Muscle of back (tissue), 3 donors: ENCODE measurements at regions not wholly inside any gene's neighbourhood (a gene's known extent, or its start where the extent isn't known, plus 50 kb on each side); places are given as distances from the start of the nearest gene placed in this dataset.
A peak's percentile ranks its signal among the peaks of the same experiment; 100 is the strongest.
"Not testable (repeated sequence)": the region's sequence is repeated elsewhere in the genome, so short reads cannot be mapped to it uniquely, and the experiment has no call there.

Source experiments
- DNase-seq, 3 donors: peaks; one replicate each; pipeline versions ENCODE4 v3.0.0 to v3.0.0-alpha.2; 2013

DNA sequence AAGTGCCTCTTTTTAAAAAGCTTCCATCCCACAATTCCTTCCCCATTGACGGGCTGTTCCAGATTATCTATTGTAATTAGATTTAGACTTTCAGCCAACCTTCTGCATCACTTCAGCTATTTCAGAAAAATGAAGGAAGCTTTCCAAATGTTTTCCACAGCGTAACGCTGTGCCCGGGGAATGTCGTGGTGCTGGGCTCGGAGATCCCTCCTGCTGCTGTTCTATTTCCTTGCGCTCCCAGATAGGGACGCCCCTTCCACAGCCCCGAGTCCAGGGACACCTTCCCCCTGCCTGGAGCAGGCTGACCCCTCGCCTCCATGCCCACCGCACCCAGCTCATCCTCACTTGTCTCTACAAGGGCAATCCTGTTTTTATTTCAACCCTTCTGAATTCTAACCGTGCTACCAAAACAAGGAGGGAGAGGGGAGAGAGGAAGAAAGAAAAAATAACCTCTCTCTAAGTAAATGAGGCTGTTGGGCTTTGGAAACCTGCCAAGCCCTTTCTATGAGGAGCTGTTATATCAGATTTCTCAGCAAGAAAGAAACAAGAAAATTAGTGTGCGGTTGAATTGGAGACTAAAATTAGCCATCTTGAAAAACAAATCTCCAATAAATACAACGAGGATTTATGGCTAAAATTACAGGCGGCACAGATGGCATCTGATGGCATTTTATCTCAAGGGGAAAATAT, 366.9 kb downstream of the BRD1 start:
- peak in 1 of 3 donors; percentile 31 for DNase-seq

DNA sequence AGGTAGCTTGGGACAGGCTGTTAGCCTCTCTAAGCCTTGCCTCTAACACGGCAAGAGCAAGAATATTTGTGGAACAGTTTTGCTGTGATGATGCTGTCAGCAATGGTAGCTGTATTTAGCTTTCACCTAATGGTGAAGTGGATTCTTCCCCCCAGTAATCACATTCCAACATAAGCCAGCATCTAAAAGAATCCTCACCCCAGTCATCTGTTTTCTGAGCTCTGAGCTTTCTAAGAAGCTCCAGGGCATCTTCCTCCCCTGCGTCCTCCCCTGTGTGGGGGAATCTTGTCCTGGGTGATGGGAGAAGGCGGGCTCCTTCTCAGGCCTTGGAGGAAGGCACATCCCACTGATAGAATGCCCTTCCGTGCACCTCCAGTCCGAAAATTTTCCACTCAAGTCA, 367.6 kb downstream of the BRD1 start:
- no peak for DNase-seq

DNA sequence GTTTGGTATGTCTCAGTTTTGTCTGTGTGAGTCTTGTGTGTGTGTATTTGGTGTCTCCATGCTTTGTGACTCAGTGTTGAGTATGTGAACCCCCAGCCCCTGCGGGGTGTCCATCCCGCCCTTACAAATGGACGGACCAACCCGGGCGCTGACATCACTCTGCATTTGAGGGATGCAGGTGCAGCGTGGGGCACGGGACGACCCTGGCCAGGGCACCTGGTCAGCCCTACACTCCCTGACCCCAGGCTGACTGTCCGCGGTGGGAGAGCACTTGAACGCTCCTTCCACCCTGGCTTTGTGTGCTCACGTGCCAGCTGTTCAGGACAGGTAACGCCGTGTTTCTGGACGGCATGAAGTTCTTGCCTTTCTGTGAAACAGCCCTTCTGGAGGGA, 369.0 kb downstream of the BRD1 start:
- no peak for DNase-seq

DNA sequence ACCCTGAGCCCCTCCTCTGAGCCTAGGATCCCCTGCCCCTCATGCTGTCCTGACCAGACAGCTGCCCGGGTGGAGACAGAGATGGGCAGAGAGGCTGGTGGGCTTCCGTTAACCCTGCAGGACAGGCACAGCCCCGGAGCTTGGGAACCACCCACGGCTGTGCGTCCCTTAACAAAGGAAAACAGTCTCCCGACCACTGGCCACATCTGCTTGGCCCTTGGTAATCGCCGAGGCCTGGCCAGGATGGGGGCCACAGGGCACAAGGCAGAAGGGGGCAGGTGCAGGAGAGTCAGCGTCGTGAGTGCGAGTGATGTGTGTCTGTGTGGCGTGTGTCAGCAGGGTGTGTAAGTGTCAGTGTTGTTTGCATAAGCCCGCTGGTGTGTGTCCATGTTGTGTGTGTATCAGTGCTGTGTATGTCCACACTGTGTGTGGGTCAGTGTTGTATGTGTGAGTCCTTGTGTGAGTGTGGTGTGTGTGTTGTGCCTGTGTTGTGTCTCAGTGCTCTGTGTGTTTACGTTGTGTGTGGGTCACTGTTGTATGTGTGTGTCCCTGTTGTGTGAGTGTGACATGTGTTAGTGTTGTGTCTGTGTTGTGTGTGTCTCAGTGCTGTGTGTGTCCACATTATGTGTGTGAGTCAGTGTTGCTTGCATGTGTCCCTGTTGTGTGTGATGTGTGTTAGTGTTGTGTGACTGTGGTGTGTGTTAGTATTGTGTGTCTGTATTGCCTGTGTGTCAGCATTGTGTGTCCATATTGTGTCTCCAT, 369.5 kb downstream of the BRD1 start:
- no peak for DNase-seq

DNA sequence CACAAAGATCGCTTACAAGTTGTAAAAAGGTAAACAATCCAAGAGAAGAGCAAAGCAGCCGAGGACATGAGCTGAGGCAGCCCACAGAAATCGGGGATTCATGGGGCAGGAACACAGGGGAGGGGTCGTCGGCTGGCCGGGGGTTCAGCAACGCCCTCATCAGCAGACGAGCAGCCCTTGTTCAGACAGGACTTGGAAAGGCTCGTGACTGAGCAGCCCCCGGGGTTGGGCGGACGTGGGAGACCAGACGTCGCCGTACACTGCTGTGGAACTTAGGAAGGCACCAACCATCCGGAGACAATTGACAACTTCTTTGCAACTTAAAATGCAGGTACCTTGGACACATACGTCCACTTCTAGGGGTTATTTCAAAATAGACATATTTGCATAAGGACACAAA, 370.5 kb downstream of the BRD1 start:
- no peak for DNase-seq

DNA sequence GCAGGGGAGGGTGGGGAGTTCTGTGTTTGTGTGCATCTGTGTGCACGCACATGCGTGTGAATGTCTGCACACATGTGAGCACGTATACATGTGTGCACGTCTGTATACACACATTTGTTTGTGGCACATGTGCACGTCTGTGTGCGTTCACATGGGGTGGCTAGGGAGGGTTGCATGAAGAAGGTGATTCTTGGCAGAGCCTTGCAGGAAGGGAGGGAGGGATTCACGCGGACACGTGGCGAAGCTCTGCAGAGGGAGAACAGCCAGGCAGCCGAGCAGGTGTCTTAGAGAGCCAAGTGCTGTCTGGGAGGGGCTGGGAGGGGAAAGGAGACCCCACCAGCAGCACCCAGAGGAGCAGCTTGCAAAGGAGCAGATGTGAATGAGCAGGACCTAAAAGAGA, 372.1 kb downstream of the BRD1 start:
- DNase-seq = no peak

DNA sequence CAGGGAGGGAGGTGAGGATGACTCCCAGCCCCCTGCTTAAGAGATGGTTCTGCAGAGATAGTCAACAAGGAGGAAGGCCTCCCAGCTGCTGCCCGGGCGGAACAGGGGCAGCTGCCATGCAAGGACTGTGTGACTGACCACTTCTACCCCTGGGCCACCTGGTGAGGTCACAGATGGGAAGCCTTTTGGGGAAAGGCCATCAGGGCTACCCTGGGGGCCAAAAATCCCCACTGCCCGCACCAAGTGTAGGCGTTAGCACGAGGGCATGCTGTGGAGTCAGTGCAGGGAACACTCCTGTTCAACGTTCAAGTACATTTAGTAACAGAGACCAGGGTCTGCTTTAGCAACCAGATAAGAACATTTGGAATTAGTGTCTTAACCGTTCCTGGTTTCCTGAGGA, 372.9 kb downstream of the BRD1 start:
- DNase-seq = no peak

DNA sequence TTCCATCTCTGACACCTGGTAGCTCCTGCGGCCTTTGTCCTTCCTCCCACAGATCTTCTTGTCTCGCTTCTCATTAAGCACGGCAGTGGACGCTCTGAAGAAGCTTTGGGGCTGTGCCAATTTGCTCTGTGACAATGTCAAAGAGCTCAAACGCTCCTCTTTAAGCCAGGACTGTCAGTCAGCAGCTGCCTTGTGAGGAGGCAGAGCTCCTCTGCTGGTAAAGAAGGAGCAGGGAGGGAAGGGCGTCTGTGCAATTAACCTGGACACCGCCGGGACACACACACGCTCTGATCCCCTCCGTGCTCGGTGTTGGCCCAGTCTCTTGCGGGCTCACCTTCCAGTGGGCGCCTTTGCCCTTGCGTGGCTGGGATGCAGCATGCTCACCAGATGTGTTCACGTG, 373.9 kb downstream of the BRD1 start:
- no peak for DNase-seq

DNA sequence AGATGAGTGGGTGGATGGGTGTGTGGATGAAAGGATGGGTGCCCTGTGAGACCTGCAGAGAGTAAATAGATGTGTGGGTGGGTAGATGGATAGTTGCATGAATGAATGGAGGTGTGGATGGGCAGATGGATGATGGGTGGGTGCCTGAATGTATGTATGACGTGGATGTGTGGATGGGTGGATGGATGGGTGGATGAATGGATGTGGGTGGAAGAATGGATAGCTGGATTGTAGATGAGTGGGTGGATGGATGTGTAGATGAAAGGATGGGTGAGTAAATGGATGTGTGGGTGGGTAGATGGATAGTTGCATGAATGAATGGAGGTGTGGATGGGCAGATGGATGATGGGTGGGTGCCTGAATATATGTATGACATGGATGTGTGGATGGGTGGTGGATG, 374.7 kb downstream of the BRD1 start:
- not testable (repeated sequence) for DNase-seq

DNA sequence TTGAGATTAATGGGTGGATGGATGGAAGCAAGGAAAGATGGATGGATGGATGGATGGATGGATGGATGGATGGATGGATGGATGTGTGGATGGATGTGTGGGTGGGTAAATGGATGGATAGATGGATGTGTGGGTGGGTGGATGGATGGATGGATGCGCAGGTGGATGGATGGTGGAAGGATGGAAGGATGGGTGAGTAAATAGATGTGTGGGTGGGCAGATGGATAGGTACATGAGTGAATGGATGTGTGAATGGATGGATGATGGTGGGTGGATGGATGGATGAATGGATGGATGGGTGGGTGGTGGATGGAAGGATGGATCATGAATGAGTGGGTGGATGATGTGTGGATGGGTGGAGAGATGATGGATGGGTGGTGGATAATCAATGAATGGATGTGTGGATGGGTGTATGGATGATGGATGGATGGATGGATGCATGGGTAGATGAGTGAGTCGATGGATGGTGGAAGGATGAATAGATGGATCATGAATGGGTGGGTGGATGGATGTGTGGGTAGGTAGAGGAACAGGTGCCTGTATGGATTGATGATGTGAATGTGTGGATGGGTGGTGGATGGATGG, 375.2 kb downstream of the BRD1 start:
- no peak for DNase-seq

DNA sequence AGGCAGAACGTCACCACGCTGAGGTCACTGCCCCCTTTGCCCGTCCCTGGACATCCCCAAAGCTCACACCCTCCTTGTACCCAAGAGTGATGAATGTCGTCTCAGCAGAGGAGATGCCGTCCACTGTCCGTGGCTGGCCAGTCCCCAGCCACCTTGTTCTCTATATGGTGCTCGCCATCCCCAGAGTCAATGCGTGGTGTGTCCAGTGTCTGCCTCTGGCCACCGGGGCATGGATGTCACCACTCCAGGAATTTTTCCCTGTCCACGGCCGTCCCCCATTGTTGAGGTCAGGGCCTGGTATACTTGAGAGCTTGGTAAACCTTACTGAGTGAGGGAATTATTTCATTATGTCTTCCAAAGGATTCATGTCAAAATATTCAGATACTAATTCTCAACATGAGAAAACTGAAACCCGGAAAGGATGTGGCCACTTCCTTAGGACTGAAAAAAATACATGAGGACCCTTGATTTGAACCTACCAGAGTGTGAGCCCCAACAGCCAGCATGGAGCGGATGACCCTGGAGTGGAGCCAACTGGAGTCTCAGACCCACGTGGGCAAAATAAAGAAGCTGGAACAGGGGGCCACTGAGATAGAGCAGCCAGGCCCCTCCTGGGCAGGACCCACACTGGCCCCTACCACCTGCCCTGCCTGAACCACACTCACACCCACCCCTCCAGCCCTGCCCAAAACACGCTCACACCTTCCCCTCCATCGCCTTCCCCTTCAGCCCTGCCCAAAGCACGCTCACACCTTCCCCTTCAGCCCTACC, 376.4 kb downstream of the BRD1 start:
- DNase-seq = no peak

DNA sequence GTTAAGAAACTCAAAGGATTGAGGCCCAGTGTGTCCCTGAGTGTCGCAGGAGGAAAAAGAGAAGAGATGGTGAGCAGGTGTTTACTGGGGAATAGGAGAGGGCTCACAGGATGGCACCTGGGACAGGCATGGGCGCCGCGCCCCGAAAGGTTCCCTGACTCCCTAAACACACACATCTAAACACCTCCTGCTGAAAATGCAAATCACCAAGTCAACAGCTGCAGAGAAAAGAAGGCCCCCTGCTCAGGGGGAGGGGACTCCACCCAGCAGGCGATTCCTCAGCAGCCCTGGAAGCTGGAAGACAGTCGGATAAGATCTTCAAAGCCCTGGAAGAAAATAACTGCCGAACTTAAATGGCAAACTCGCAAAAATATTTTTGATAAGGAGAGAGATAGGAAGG, 377.2 kb downstream of the BRD1 start:
- DNase-seq = no peak

DNA sequence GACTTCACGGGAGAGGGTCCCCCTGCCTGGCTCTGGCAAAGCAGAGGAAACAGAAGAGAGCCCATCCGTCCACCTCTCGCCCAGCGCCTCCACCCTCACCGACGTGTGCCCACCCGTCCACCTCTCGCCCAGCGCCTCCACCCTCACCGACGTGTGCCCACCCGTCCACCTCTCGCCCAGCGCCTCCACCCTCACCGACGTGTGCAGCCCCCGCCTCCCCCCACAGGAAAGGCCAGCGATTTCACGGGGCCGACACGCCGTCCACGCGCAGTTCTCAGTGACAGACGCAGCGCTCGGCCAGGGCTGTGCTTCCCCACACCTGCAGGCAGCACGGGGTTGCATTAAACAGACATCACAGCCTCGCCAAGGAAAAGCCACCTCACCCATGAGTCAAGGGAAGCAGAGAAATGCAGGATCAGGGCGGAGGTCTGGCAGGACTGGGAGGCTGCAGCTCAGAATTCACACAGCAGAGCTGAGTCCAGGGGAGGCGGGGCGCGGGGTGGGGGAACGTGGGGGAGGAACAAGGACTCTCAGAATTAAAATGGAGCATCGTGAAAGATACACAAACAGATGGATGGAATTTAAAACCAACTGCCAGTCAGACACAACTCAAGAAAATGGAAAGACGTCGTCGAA, 377.7 kb downstream of the BRD1 start:
- DNase-seq = no peak

DNA sequence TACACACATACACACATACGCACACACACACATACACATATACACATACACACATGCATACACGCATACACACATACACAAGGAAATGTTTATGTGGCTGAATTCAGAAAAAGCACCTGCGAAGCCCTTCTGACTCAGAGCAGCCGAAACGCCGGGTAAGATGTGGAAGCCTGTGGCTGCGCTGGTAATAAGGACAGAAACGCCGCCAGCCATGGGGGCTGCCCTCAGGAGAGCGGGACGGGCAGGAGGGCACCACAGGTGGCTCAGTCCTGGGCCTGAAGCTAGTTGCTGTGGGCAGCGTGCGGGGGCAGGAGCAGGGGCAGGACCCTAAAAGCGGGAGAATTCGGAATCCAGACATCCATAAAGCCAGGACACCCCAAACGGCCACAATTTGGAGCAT, 378.3 kb downstream of the BRD1 start:
- DNase-seq = no peak

DNA sequence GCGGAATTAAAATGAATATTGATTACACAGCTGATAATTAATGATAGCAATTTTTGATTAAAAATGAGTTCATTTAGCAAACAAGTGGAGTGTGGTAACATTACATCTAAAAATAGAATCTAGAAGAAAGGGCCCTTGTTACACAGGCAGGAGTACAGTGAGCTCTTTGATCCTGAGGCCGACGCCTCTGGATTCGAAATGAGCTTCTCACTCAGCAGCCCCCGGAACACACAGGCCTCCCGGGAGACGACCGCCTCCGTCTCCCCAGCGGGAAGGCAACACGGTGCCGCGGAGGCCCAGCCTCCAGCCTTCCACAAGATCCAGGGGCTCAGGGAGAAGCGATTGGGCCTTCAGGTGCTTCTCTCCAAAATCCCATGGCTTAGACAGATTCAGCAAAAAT, 379.1 kb downstream of the BRD1 start:
- DNase-seq = no peak

DNA sequence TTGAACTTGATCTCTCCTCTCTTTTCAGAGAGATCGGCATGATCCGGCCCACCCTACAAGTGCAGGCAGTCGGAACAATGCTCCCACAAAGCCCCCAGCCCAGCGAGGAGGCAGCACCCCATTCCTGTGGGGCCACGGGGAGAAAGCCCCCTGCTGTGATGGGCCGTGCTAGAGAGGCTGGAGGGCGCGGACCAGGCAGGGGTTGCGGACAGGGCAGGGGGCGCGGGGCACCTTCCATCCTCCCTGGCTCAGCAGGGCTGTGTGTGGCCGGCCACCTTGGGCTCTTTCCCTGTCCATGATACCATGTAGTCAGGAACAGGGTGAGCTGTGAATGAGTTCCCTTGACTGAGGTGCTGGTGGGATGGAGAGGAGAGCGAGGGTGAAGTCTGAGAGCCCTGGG, 379.8 kb downstream of the BRD1 start:
- no peak for DNase-seq

DNA sequence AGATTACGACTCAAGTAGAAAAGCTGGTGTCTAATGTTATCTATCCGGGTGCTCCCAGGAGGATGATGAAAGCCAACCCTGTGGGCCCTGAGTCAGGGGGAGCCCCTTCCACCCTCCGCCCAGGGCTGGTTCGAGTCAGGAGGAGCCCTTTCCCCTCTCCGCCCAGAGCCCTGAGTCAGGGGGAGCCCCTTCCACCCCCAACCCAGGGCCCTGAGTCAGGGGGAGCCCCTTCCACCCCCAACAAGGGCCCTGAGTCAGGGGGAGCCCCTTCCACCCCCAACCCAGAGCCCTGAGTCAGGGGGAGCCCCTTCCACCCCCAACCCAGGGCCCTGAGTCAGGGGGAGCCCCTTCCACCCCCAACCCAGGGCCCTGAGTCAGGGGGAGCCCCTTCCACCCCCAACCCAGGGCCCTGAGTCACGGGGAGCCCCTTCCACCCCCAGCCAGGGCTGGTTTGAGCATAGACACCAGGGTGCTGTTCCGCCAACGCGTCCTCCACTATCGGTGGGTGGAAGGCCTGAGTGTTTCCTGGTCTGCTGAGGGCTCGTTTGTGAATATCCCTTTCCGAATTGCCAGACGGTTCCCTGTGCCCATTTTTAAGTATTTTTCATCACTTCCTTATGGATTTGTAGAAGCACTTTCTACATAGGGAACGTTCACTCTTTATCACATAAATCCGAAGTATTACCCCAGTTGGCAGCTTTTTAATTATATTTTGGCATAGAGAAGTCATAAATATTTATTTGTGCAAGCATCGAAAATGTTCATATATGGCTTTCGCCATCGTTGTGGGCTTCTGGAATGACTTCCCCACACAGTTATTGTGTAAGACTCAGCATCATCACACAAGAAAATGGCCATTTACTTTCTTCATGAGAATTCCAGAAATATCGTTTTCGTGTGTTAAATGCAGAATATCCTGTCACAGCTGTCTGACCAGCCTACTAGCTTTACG, 380.6 kb downstream of the BRD1 start:
- no peak for DNase-seq

DNA sequence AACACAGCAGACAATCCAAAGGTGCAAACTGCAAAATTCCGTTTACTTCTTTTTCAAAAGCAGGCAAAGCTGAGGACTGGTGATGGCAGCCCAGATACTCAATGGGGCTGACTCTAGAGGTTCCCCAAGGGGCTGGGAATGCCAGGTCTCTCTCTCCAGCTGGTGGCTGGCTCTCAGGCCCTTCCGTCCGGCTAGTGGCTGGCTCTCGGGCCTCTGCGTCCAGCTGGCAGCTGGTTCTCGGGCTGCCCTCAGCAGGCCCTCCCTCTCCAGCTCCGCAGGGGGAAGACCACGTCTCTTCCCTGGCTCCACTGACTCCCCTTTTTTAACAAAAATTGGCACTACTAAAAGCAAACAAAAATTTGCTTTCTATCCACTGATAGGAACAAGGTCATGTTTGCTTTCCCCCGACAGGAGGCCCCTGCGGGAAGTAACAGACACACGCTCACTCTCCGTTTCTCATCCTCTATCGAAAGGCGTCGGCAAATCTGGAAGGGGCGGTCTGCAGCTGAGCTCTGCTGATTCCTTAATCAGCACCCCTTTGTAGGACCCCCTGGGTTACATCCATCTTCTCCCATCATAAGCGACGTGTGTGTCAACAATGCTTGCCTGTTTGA, 381.4 kb downstream of the BRD1 start:
- no peak for DNase-seq

DNA sequence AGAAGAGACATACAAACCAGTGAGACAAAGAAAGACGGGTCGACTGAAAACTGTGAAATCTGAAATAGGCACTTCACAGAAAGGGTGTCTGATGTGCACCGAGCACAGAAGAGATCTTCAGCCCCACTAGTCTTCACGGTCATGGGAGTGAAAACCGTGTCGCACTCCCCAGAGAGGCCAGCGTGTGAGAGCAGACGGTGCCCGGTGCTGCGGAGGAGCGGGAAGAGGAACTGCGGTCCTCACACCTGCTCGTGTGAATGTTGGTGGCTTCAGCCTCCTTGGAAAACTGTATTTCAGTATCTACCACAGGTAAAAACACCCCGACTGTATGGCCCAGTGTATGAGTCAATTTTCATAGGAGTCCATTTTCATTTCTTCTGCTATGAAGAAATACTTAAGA, 382.9 kb downstream of the BRD1 start:
- no peak for DNase-seq

DNA sequence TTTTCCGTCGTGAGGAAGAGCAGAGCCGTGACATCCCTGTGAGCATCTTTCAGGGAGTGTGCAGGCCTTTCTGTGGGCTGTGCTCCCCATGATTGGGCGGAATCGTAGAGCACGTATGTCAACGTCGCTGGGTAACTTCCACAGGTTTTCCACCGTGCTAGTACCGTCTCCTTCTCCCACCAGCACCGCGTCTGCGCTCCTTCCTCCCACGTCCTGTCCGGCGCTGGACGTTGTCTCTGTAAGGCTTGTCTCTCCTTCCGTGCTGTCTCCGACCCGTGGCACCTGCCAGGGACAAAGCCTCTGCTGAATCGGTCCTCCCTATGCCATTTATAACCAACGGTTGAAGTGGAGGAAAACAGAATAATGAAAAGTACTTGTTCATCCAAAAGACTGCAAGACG, 386.7 kb downstream of the BRD1 start:
- no peak for DNase-seq

DNA sequence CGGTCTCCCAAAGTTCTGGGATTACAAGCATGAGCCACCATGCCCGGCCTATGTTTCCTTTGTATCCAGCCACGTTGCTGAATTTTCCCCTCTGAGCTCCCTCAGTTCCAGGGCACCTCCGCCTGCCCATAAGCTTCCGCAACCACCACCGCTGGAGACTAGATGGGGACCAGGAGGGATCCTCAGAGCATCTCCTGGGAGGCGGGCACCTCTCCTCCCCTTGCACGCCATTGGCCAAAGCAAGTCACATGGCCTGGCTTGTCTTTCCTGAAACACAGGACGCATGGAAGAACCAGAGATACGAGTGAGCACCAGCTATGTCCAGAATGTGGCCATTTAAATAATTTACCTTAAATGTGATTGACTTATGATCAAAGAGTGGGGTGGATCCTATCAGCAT, 388.3 kb downstream of the BRD1 start:
- DNase-seq = no peak
